IPS-18c (cell line): ENCODE measurements at regions not wholly inside any gene's neighbourhood (a gene's known extent, or its start where the extent isn't known, plus 50 kb on each side); places are given as distances from the start of the nearest gene placed in this dataset.

Experiments used
- H3K4me3 ChIP-seq: 2 replicates; pipeline ENCODE4 v1.7.0; 2013; ENCODE audit warnings: low read depth, mild to moderate bottlenecking, low read length, moderate library complexity; ENCODE audit not compliant: insufficient read depth
- H3K9me3 ChIP-seq: one replicate; pipeline ENCODE4 v1.6.1; 2013; ENCODE audit warnings: mild to moderate bottlenecking, low read length, moderate library complexity; ENCODE audit not compliant: control insufficient read depth, insufficient read depth

DNA sequence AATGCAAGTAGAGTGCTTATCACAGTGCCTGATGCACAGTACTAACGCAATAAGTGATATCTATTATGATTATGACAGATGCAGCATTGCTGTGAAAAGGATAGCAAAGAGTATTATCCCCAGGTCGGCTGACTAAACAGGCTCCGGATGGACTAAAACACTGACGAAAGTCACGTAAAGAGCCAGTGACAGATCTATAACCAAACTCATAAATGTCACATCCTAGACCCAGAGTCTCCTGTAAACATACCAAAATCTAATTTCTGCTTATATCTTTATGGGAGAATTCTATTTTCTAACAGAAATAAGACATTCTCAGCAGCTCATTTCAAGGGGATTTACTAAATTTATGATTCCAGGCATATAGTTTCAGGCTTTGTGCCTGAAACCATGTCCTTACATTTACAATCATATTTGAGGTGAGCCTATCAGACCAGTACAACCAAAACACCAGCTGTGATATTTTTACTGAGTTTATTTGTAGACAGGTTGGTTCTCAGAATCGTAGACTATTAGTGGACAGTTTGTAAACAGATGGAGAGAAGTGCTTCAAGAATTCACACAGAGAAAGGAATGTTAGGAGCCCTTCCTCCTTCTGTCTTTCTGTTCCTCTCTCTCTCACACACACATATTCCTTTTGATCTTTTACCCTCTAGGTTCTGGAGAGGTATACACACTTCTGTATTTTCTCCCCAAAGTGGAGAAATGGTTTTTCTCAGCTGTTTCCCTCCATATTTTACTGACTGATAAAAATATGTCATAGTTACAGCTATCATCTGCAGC, 52.4 kb upstream of the WDR26 start:
- H3K4me3 ChIP-seq: no peak overlapping the region

DNA sequence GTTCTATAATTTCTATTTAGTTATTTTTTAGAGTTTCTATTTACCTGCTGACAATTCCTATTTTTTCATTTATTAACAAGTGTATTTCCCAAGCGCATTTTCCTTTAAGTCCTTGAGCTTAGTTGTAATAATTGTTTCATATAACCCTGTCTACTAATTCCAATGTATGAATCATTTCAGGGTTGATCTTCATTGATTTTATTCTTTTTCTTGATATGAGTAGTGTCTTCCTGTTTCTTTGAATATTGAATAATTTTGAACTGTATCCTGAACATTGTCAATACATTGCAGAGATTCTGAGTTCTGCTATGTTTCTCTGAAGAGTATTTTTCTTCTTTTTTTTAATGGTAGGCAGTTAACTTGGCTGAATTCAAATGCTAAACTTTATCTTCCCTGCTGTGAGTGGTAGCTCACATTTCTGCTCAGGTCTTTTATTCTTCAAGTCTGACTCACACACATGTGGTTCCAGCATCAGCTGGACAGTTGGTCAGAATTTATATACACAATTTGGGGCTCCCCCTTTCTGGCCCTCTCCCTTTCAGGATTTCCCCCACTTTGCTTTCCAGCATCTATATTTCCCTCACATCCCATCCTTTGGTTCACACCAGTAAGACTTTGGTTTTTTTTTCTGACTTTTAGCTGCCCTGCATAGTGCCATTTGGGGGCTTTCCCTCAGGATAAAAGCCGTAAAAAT, 54.4 kb upstream of the WDR26 start:
- no peak overlapping the region for H3K4me3 ChIP-seq

More for the DNA sequence above, 52.4 kb upstream of the WDR26 start:
- H3K9me3 ChIP-seq: no peaks in the 10 kb centered on the region

DNA sequence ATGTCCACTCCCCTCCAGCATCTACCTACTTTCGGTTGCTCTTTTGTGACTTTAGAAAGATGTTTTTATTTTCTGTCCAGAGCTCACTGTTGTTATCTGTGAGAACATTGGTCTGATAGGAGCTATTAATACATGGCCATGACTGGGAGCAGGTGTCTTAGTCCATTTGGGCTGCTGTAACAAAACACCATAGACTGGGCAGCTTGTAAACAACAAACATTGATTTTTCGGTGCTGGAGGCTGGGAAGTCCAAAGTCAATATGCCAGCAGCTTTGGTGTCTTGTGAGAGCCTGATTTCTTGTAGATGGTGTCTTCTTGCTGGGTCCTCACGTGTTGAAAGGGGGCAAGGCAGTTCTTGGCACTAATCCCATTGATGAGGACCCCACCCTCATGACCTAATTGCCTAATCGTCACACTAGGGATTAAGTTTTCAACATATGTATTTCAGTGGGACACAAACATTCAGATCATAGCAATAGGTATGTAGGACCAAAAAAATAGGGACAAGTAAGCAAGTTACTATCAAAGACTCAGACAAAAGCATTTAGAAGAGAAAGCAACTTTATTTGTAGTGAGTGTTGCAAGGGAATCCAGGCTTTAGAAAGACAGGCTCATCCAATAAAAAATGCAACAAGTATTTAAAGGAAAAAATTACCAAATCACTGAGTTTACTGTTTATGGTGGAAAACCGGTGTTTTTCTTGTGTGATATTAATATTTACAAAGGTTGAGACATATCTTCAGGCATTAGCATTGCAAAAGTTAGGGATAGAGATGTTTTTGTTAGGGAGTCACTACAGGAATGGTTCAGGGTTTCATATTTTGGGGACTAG, 55.2 kb upstream of the WDR26 start:
- Histone ChIP-seq H3K9me3 (no peaks in the 10 kb centered on the region), H3K4me3 (no peak overlapping the region)

More for the DNA sequence above, 54.4 kb upstream of the WDR26 start:
- H3K9me3 ChIP-seq: no peaks in the 10 kb centered on the region

DNA sequence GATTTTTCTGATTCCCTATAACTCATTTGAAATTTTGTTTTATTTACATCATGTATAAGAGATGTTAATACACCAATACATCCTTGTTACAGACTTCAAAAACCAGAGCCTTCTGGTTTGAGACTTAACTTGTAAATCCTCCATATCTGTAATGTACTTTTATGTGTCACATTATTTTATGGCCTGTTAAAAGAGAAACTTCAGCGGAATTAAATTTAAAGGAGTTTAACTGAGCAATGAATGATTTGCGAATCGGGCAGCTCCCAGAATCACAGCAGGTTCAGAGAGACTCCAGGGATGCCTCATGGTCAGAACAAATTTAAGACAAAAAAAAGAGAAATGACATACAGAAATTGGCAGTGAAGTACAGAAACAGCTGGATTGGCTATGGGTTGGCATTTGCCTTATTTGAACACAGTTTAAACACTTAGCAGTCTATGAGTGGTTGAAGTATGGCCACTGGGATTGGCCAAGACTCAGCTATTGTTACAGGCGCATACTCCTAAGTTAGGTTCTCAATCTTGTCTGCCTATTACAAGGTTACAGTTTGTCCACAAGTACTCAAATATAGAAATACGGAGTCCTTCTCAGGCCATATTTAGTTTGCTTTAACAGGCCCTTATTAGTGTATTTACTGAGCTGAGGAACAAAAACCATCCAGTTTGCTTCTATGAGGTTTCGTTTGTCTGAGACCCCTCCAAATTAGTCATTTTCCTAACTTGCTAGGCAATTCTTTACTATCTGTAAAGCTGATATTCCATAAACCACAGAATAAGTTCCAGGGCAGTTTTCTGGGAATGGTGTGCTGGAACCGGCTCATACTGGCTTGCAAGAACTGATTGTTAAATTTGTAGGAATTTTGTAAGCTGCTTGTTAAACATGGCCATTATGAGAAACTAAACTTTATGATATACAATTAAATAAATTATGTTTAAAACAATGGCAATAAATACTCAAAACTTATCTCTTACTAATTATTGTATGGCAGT, 56.2 kb upstream of the WDR26 start:
- H3K4me3 ChIP-seq: no peak overlapping the region
- no peaks in the 10 kb centered on the region for H3K9me3 ChIP-seq

DNA sequence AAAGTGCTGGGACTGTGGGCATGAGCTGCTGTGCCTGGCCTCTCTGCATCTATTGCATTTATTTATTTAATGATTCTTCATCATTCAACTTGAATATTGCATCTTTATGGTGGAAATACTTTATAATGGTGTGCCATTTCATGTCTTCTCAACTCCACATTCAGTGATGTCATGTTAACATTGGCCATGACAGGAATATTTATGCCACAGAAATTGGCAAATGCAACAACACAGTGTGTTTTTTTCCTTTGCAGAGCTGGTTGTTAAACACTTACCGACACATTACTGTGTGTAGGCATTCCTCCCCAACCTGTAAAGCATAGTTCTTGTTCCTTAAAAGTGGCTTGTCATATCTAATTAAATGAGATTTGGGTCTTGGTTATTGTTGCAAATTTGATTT, 57.4 kb upstream of the WDR26 start:
- H3K4me3 ChIP-seq: no peak overlapping the region
- H3K9me3 ChIP-seq: no peaks in the 10 kb centered on the region

DNA sequence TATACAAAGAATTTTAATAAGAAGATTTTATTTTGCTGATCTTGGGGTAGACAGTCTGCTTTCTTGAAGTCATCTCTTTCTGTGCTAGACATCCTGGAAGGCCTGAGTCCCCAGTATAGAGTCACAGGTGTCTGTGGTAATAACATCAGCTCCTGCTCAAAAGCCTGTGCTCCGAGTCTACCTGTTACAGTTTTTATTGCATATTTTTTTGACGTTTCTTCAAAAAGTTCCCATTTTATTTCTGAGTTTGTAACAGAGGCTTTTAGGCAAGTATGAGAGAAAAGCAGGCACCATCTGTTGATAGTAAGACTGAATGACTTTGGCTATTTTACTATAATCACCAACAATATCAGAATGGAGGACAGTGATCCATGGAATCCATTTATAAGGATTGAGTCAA, 58.0 kb upstream of the WDR26 start:
- H3K4me3 ChIP-seq: no peak overlapping the region
- no peaks in the 10 kb centered on the region for H3K9me3 ChIP-seq

DNA sequence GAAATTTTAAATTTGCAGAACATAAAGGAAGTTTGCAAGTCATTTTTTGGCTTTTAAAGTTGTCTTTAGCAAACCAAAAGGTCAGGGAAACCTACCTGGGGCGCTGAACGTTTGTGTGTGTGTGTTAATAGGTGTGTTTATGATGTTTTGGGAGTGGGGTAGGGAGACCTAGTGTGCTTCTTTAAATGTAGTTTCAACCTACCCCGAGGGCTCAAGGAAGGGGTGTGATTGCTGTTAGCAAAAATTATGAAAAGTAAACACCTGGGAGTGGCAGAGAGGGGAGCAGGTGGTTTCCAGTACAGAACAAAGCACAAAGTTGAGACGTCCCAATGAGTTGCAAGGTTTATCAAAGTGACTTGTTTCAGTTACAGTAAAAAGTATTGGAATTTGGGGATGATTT, 58.7 kb upstream of the WDR26 start:
- Histone ChIP-seq H3K4me3 (no peak overlapping the region), H3K9me3 (no peaks in the 10 kb centered on the region)

DNA sequence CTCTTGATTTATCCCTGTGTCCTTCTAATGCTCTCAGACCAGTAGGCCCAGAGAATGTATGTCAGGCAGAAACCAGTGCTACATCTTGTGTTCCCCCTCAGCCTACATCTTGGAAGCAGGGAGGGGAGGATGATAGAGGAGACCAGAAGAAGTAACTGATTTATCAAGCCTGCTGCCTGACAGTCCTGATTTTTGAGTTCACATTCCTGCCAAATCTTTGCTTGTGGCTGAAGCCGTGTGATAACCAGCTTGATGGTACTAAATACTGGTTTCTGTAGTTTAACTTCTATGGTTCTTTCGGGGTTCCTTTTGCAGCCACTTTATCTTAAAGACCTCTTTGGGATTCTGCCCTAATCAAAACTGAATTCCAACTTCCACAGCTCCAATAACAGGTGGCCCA, 59.7 kb upstream of the WDR26 start:
- Histone ChIP-seq H3K9me3 (no peaks in the 10 kb centered on the region), H3K4me3 (no peak overlapping the region)

DNA sequence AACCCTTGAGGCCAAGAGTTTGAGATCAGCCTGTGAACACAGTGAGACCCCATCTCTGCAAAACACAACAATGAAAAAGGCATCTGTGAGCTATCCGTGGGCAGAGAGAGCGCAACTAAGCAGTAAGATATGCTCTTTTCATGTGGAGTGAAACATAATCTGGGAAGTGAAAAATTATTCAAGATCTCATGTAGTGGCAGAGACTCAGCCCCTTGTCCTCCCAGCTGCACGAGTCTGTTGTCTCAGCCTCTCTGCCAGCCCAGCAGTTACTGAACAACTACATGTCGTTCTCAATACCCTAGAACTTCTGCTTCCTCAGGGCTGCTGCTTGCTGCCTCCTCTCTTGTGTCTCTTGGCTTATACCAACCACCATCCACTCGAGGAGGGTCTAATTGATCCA, 61.3 kb upstream of the WDR26 start:
- Histone ChIP-seq H3K9me3 (no peaks in the 10 kb centered on the region), H3K4me3 (no peak overlapping the region)

DNA sequence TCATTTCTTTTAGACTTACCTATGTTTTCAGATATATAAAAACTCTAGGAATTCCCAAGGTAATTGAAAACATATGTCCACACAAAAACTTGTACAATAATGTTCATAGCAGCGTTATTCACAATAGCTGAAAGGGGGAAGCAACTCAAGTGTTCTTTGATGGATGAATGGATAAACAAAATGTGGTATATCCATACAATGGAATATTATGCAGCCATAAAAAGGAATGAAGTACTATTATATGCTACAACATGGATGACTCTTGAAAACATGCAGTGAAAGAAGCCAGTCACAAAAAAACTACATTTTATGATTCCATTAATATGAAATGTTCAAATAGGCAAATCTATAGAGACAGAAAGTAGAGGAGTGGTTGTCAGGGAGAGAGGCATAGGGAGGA, 62.2 kb upstream of the WDR26 start:
- no peak overlapping the region for H3K4me3 ChIP-seq
- no peaks in the 10 kb centered on the region for H3K9me3 ChIP-seq

DNA sequence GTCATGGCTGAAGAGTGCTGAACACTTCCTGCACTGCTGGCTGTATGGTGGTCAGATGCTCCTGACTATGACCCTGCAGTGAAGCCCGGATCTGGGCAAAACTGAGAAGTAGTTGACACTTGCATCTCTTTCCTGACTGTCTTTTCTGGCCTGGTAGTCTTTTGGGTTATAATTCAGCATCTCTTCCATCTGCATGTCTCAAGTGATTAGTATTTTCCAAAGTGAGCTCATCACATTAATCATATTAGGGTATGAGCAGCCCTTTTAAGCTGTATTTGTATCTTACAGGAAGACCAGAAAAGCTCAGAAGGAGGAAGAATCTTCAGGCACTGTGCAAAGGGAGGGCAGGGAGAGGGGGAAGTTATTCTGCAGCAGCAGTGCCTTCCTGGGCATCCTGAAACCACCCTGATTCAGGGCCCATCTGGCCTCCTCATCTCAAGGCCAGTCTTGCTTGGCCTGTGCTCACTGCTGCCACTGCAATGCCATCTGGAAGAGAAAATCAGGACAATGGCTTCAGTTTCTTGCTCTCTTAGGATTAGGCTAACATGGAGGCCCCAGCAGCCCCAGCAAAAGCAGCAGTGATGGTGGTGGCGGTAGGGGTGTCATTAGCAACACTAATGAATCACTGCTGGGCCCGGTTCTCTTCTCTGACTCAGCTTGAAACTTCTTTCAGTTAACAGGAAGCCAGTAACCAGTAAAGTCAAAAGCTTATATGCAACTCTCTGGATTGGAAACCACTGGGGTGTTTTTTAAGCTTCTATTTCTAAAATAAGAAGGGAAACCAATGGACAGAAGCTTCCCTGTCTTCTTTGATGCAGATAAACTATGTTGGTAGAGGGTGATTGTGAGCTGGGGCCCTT, 63.3 kb upstream of the WDR26 start:
- Histone ChIP-seq H3K9me3 (no peaks in the 10 kb centered on the region), H3K4me3 (no peak overlapping the region)

DNA sequence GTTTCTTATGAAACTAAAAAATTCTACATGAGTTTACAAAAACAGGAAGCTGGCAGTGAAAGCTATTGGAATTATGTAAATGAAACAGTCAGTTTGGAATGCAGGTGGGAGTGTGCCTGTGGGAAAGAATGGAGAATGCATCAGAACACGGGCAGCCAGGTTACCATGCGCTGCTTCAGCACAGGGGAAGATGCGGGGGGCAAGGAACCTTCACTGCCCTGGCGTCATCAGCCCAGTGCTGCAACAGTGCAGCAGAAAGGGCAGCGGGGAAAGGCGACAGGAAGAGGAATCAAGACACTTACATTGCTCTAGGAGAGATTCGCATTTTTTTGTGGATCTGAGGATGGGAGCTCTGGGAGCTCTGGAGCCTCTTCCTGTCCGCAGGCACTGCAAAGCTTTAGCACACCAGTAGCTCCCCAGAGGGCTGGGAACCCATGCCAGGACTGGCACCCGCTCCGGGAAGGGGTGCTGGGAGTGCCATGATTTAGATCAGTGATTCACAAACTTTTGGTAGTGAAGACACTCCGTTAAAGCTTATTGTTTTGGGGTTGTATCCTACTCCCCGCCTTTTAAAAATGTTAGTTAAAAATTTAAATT, 64.1 kb upstream of the WDR26 start:
- no peak overlapping the region for H3K4me3 ChIP-seq
- H3K9me3 ChIP-seq: no peaks in the 10 kb centered on the region

DNA sequence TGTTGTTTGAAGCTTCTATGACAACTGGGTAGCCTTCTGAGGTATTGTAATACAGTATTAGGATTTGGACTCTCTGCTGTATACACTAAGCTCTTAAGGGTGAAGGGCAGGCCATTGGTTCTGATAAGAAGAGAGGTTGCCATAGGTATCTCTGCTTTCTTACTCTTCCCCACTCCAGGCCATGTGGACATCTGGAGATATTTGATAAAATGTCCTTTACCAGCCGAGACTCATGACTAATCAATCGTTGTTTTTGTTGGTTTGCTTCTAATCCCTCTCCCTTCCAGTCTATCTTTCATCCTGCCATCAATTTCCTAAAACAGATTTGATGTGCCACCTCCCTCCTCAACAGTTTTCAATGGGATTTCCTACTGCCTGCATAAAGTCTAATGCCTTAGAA, 64.6 kb upstream of the WDR26 start:
- H3K9me3 ChIP-seq: no peaks in the 10 kb centered on the region
- no peak overlapping the region for H3K4me3 ChIP-seq

DNA sequence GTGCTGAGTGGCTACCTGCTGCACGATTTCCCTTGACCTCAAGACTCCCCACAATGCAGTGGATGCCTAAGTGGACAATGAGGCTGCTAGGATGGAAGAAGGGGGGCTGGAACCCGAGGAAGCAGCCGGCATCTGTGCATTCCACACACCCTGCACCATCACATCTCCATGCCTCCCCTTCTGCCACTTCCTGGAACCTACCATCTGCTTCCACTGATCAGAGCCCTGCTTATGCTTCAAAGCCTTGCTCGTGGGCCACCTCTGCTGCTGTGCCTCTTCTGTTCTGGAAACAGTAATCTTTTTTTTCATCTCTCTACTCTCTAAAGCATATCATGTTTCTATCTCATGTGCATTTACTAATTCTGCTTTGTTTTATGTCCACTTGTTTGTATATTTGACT, 66.2 kb upstream of the WDR26 start:
- no peak overlapping the region for H3K4me3 ChIP-seq
- no peaks in the 10 kb centered on the region for H3K9me3 ChIP-seq

DNA sequence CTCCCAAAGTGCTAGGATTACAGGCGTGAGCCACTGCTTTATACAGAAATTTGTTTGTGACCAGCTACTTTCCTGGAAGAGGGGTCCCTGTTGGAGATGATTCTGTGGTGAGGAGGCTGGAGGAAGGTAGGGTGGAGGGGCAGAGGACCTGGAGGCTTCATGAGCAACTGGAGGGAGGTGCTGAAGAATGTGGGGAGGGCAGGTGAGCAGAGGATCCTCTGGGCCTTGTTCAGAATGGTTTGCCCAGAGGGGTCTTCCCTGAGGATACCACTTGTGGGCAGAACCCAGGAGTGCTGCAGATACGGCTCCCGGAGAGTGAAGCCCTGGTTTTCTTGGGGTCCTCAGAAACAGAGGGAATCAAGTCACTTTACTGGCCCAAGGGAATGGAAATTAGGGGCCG, 67.2 kb upstream of the WDR26 start:
- Histone ChIP-seq H3K9me3 (no peaks in the 10 kb centered on the region), H3K4me3 (no peak overlapping the region)
